ENCODE measurements at regions not wholly inside any gene's neighbourhood (a gene's known extent, or its start where the extent isn't known, plus 50 kb on each side); places are given as distances from the start of the nearest gene placed in this dataset.
"Not testable (repeated sequence)": the region's sequence is repeated elsewhere in the genome, so short reads cannot be mapped to it uniquely, and the experiment has no call there.

GRCh38 chr12:11540156-11540555 is 109.3 kb upstream of the ETV6 start:
- no peak for DNase-seq

GRCh38 chr12:11540615-11541310 is 108.7 kb upstream of the ETV6 start:
- no peak for DNase-seq

GRCh38 chr12:11542599-11542998 is 106.9 kb upstream of the ETV6 start:
- DNase-seq = no peak

- no peak for DNase-seq
These were observed 105.9 kb upstream of the ETV6 start for GRCh38 chr12:11543457-11544158.

GRCh38 chr12:11545484-11546330 is 103.8 kb upstream of the ETV6 start:
- DNase-seq = peak; percentile 9

- DNase-seq = not testable (repeated sequence)
These were observed 102.7 kb upstream of the ETV6 start for GRCh38 chr12:11546582-11547270.

GRCh38 chr12:11547271-11547646 is 102.2 kb upstream of the ETV6 start:
- DNase-seq = not testable (repeated sequence)

GRCh38 chr12:11549119-11549518 is 100.4 kb upstream of the ETV6 start:
- DNase-seq = no peak

GRCh38 chr12:11553871-11554533 is 95.5 kb upstream of the ETV6 start:
- peak; percentile 72 for DNase-seq

- DNase-seq = no peak
These were observed 94.3 kb upstream of the ETV6 start for GRCh38 chr12:11555195-11555594.

GRCh38 chr12:11555743-11556625 is 93.5 kb upstream of the ETV6 start:
- DNase-seq = peak; percentile 12

GRCh38 chr12:11556682-11557081 is 92.8 kb upstream of the ETV6 start:
- no peak for DNase-seq

- DNase-seq = no peak
These were observed 89.7 kb upstream of the ETV6 start for GRCh38 chr12:11559626-11560340.

- DNase-seq = no peak
These were observed 88.1 kb upstream of the ETV6 start for GRCh38 chr12:11561411-11561810.

GRCh38 chr12:11563785-11564739 is 85.4 kb upstream of the ETV6 start:
- no peak for DNase-seq

- no peak for DNase-seq
These were observed 84.4 kb upstream of the ETV6 start for GRCh38 chr12:11564984-11565651.

- DNase-seq = no peak
These were observed 83.7 kb upstream of the ETV6 start for GRCh38 chr12:11565752-11566151.

GRCh38 chr12:11568155-11568761 is 81.2 kb upstream of the ETV6 start:
- no peak for DNase-seq

All from hematopoietic multipotent progenitor cell treated with erythropoietin and hydrocortisone succinate and interleukin-3 and kit ligand, for 8 days (in vitro differentiated cells).